Activated CD4-positive, alpha-beta memory T cell treated with anti-CD3 and anti-CD28 coated beads, Interleukin-2, amount 10 ng/mL, durations not matched to agents 7 days and 5 days (primary cell): ENCODE measurements at regions not wholly inside any gene's neighbourhood (a gene's known extent, or its start where the extent isn't known, plus 50 kb on each side); places are given as distances from the start of the nearest gene placed in this dataset.
"Not testable (repeated sequence)": the region's sequence is repeated elsewhere in the genome, so short reads cannot be mapped to it uniquely, and the experiment has no call there.

ENCODE experiments used
- CTCF ChIA-PET: fragments of 350-600 bp; sonication (Branson Sonifier 250); formaldehyde crosslinking; loops from one replicate; lab custom pipeline; 2021; ENCODE audit warnings: antibody characterized with exemption, inconsistent platforms; lab: Charles Lee
- POLR2A ChIA-PET: fragments of 350-600 bp; sonication (Branson Sonifier 250); formaldehyde crosslinking; loops from one replicate; lab custom pipeline; 2021; ENCODE audit warnings: antibody characterized with exemption; lab: Charles Lee
- DNase-seq: peaks from one replicate; pipeline ENCODE4 v3.0.0-alpha.2; 2020
- H3K27ac Mint-ChIP-seq: one replicate; pipeline ENCODE4 v1.8.0; 2021; ENCODE audit warnings: mild to moderate bottlenecking, mixed read lengths
- H3K27me3 Mint-ChIP-seq: one replicate; pipeline ENCODE4 v1.8.0; 2021; ENCODE audit warnings: mixed read lengths
- H3K36me3 Mint-ChIP-seq: one replicate; pipeline ENCODE4 v1.8.0; 2021; ENCODE audit warnings: low read depth, mixed read lengths
- H3K4me1 Mint-ChIP-seq: one replicate; pipeline ENCODE4 v1.8.0; 2021; ENCODE audit warnings: mixed read lengths
- H3K4me3 Mint-ChIP-seq: one replicate; pipeline ENCODE4 v1.8.0; 2021; ENCODE audit warnings: mild to moderate bottlenecking, mixed read lengths
- H3K9me3 Mint-ChIP-seq: one replicate; pipeline ENCODE4 v1.8.0; 2021; ENCODE audit warnings: mixed read lengths

DNA sequence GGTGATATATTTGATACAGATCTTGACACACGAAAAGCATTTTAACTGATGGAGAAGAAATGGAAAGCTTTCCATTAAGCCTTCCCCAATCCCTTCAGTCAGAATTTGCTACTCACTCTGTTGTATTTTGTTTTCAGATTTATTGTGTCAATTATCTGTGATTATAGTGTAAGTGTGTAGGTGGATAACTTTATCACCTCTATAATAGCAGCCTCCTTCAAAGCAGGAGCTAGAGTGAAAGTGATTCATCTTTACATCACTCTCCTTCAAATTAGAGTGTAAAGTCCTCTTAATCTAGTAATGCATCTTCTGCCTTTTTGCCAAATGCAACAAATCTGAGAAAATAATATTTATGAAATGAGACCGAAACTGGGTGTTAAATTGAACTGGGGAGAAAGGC lies 459.7 kb upstream of the ZP4 start:
- no peak overlapping the region for H3K4me3 Mint-ChIP-seq
- no peaks in the 10 kb centered on the region for H3K4me1 Mint-ChIP-seq
- no peaks in the 10 kb centered on the region for H3K27me3 Mint-ChIP-seq
- H3K9me3 Mint-ChIP-seq: peaks cover 17% of the 10 kb centered on the region
- H3K27ac Mint-ChIP-seq: no peak overlapping the region
- CTCF ChIA-PET: no interaction called here
- POLR2A ChIA-PET: no interaction called here
- H3K36me3 Mint-ChIP-seq: no peaks in the 10 kb centered on the region
- no peak for DNase-seq

- ChIA-PET CTCF (no interaction called here), POLR2A (no interaction called here)
- Mint-ChIP-seq H3K27me3 (no peaks in the 10 kb centered on the region), H3K4me1 (no peaks in the 10 kb centered on the region), H3K4me3 (no peak overlapping the region), H3K27ac (no peak overlapping the region), H3K9me3 (peaks cover 4% of the 10 kb centered on the region), H3K36me3 (no peaks in the 10 kb centered on the region)
- no peak for DNase-seq
Measured at GRCh38 chr1:238346340-238346739, 455.6 kb upstream of the ZP4 start.

GRCh38 chr1:238345837-238346236 lies 455.1 kb upstream of the ZP4 start:
- no peak overlapping the region for H3K4me3 Mint-ChIP-seq
- CTCF ChIA-PET: no interaction called here
- POLR2A ChIA-PET: no interaction called here
- peaks cover 4% of the 10 kb centered on the region for H3K9me3 Mint-ChIP-seq
- no peaks in the 10 kb centered on the region for H3K27me3 Mint-ChIP-seq
- no peaks in the 10 kb centered on the region for H3K4me1 Mint-ChIP-seq
- no peak overlapping the region for H3K27ac Mint-ChIP-seq
- H3K36me3 Mint-ChIP-seq: no peaks in the 10 kb centered on the region
- no peak for DNase-seq

DNA sequence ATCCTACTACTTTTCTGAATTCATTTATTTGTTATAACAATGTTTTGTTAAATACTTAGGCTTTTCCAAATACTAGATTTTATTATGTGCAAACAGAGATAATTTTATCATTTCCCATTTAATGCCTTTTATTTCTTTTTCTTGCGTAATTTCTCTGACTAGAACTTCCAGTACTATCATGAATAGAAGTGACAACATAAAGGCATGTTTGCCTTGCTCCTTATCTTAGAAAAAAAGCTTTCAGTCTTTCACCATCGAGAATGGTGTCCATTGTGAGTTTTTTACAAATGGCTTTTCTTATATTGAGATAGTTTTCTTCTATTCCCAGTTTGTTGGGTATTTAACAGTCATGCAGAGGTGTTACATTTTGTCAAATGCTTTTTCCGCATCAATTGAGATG lies 453.1 kb upstream of the ZP4 start:
- POLR2A ChIA-PET: no interaction called here
- H3K9me3 Mint-ChIP-seq: peaks cover 4% of the 10 kb centered on the region

GRCh38 chr1:238341395-238341794 lies 450.7 kb upstream of the ZP4 start:
- POLR2A ChIA-PET: no interaction called here
- no peaks in the 10 kb centered on the region for H3K36me3 Mint-ChIP-seq
- CTCF ChIA-PET: no interaction called here

More for the DNA sequence above, 453.1 kb upstream of the ZP4 start:
- Mint-ChIP-seq H3K4me3 (no peak overlapping the region), H3K36me3 (no peaks in the 10 kb centered on the region), H3K27me3 (no peaks in the 10 kb centered on the region), H3K4me1 (no peaks in the 10 kb centered on the region), H3K27ac (no peak overlapping the region)
- CTCF ChIA-PET: no interaction called here
- no peak for DNase-seq

DNA sequence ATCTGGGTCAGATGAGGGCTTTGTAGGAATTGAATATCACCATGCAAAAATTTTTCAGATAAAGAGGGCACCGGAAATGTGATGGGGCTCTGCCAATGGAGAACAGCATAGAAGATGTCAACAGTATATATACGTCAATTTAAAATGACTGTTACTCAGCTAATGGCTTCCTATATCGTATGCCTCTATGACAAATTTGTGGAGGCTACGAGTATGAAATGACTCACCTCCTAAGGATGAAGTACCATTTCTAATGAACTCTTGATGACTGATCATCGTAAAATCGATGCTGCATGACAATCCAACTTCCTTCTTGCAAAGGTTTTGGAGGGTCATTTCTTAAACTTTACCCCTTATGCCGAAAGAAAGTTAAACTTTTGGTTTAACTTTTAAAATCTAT lies 450.3 kb upstream of the ZP4 start:
- no peak overlapping the region for H3K27ac Mint-ChIP-seq
- no peaks in the 10 kb centered on the region for H3K36me3 Mint-ChIP-seq
- ChIA-PET POLR2A (no interaction called here), CTCF (no interaction called here)
- H3K4me1 Mint-ChIP-seq: no peaks in the 10 kb centered on the region
- no peak overlapping the region for H3K4me3 Mint-ChIP-seq
- DNase-seq: no peak
- peaks cover 7% of the 10 kb centered on the region for H3K9me3 Mint-ChIP-seq
- no peaks in the 10 kb centered on the region for H3K27me3 Mint-ChIP-seq

More at GRCh38 chr1:238341395-238341794, 450.7 kb upstream of the ZP4 start:
- H3K4me3 Mint-ChIP-seq: no peak overlapping the region
- no peak overlapping the region for H3K27ac Mint-ChIP-seq
- no peaks in the 10 kb centered on the region for H3K27me3 Mint-ChIP-seq
- H3K4me1 Mint-ChIP-seq: no peaks in the 10 kb centered on the region
- H3K9me3 Mint-ChIP-seq: peaks cover 8% of the 10 kb centered on the region
- DNase-seq: no peak

- Mint-ChIP-seq H3K9me3 (peaks cover 7% of the 10 kb centered on the region), H3K4me1 (no peaks in the 10 kb centered on the region), H3K4me3 (no peak overlapping the region), H3K27ac (no peak overlapping the region), H3K27me3 (no peaks in the 10 kb centered on the region), H3K36me3 (no peaks in the 10 kb centered on the region)
- DNase-seq: no peak
- ChIA-PET CTCF (no interaction called here), POLR2A (no interaction called here)
Measured at GRCh38 chr1:238336531-238336930, 445.8 kb upstream of the ZP4 start.

GRCh38 chr1:238334170-238334569 lies 443.4 kb upstream of the ZP4 start:
- ChIA-PET CTCF (no interaction called here), POLR2A (no interaction called here)
- peaks cover 7% of the 10 kb centered on the region for H3K9me3 Mint-ChIP-seq
- DNase-seq: no peak
- H3K4me3 Mint-ChIP-seq: no peak overlapping the region
- H3K36me3 Mint-ChIP-seq: no peaks in the 10 kb centered on the region
- no peaks in the 10 kb centered on the region for H3K27me3 Mint-ChIP-seq
- H3K4me1 Mint-ChIP-seq: no peaks in the 10 kb centered on the region
- H3K27ac Mint-ChIP-seq: no peak overlapping the region

GRCh38 chr1:238331557-238331956 lies 440.8 kb upstream of the ZP4 start:
- Mint-ChIP-seq H3K36me3 (no peaks in the 10 kb centered on the region), H3K9me3 (peaks cover 7% of the 10 kb centered on the region), H3K4me3 (no peak overlapping the region), H3K27ac (no peak overlapping the region), H3K27me3 (no peaks in the 10 kb centered on the region), H3K4me1 (no peaks in the 10 kb centered on the region)
- CTCF ChIA-PET: no interaction called here
- POLR2A ChIA-PET: no interaction called here
- no peak for DNase-seq

DNA sequence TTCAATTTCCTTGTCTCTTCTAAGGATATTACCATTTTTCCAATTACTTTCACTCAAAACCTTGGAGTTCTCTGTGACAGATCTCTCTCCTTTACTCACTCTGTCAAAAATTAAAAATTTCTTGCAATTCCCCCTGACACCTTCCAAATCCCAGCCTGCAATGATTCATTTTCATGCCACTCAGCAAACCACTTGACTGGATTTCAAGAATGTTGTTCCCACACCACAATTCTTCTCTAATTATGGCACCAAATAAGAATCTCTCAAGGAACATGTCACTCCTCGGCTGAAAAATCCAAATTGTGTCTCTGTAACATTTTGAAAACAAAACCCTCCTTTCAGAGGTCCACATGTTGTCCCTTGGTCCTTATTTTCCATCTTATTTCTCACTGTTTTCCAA lies 438.9 kb upstream of the ZP4 start:
- Mint-ChIP-seq H3K9me3 (peaks cover 6% of the 10 kb centered on the region), H3K4me1 (no peaks in the 10 kb centered on the region), H3K27ac (no peak overlapping the region), H3K36me3 (no peaks in the 10 kb centered on the region), H3K4me3 (no peak overlapping the region), H3K27me3 (no peaks in the 10 kb centered on the region)
- POLR2A ChIA-PET: no interaction called here
- CTCF ChIA-PET: no interaction called here
- DNase-seq: no peak

- H3K4me3 Mint-ChIP-seq, H3K27ac Mint-ChIP-seq, H3K36me3 Mint-ChIP-seq, H3K27me3 Mint-ChIP-seq, POLR2A ChIA-PET, CTCF ChIA-PET, DNase-seq, H3K4me1 Mint-ChIP-seq, H3K9me3 Mint-ChIP-seq: not testable (repeated sequence)
Measured at GRCh38 chr1:238327033-238327432, 436.3 kb upstream of the ZP4 start.

DNA sequence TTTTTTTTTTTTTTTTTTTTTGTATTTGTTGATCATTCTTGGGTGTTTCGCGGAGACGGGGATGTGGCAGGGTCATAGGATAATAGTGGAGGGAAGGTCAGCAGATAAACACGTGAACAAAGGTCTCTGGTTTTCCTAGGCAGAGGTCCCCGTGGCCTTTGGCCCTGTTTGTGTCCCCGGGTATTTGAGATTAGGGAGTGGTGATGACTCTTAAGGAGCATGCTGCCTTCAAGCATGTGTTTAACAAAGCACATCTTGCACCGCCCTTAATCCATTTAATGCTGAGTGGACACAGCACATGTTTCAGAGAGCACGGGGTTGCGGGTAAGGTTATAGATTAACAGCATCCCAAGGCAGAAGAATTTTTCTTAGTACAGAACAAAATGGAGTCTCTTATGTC lies 435.8 kb upstream of the ZP4 start:
- H3K9me3 Mint-ChIP-seq: peaks cover 11% of the 10 kb centered on the region
- H3K4me1 Mint-ChIP-seq, H3K27me3 Mint-ChIP-seq, H3K4me3 Mint-ChIP-seq, H3K36me3 Mint-ChIP-seq, POLR2A ChIA-PET, CTCF ChIA-PET, DNase-seq, H3K27ac Mint-ChIP-seq: not testable (repeated sequence)

DNA sequence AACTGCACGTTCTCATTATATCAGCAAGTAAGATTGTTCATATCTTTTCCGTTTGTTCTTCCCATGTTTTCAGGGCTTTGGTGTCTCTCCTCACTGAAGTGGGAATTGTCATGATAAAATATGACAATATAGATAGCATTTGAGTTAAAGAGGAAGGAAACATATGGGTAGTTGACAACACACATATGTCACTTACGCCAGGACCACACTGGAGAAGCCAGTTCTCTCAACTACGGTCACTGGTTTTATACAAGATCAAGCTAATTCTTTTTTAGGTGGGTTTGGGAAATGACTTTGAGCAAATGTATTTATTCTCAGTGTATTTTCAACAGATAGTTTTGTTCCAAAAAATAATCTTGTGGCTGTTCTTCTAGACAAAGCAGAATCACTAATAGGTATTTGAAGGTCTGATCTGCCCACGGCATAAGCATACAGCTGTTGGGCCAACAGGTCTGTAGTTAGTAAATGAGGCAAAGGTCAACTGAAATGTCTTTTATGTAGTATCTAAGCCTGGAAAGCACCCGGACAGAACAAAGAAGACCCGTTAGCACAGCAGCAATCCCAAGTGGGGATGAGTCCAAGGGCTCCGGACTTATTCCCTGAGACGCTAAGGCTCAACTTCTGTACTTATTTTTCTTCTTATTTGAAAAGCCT lies 433.6 kb upstream of the ZP4 start:
- Mint-ChIP-seq H3K27me3 (no peaks in the 10 kb centered on the region), H3K36me3 (no peaks in the 10 kb centered on the region), H3K4me3 (no peak overlapping the region), H3K27ac (no peak overlapping the region), H3K4me1 (no peaks in the 10 kb centered on the region), H3K9me3 (peaks cover 11% of the 10 kb centered on the region)
- no peak for DNase-seq
- ChIA-PET CTCF (no interaction called here), POLR2A (no interaction called here)

DNA sequence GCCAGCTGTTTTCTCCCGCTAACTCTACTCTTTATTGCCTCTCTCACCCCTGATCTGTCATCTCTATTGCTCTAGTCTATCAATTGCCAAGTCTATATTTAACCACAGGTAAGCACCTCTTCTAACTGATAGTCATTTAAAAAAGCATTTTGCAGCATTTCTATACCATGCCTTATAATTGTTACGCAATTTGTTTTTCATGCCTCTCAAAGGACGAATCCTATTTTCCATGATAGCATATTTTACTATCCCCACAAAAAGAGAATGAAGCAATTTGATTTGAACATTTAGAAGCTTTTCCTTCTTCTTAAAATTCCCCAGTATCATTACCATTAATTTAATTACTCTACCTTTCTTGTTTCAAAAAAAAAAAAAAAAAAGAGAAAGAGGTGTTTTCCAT lies 432.8 kb upstream of the ZP4 start:
- ChIA-PET POLR2A (no interaction called here), CTCF (no interaction called here)
- no peaks in the 10 kb centered on the region for H3K27me3 Mint-ChIP-seq
- H3K9me3 Mint-ChIP-seq: peaks cover 13% of the 10 kb centered on the region
- H3K4me3 Mint-ChIP-seq: no peak overlapping the region
- no peak overlapping the region for H3K27ac Mint-ChIP-seq
- H3K4me1 Mint-ChIP-seq: no peaks in the 10 kb centered on the region
- DNase-seq: no peak
- no peaks in the 10 kb centered on the region for H3K36me3 Mint-ChIP-seq
